Glutamatergic neuron (in vitro differentiated cells): ENCODE measurements at regions not wholly inside any gene's neighbourhood (a gene's known extent, or its start where the extent isn't known, plus 50 kb on each side); places are given as distances from the start of the nearest gene placed in this dataset.

ENCODE experiments used
- DNase-seq: peaks from one replicate; pipeline ENCODE4 v3.0.0; 2022
- H3K27ac Mint-ChIP-seq: one replicate; pipeline ENCODE4 v1.8.0; 2020; ENCODE audit warnings: mild to moderate bottlenecking, mixed read lengths, inconsistent platforms; ENCODE audit not compliant: unreplicated experiment
- H3K27me3 Mint-ChIP-seq: one replicate; pipeline ENCODE4 v1.8.0; 2020; ENCODE audit warnings: mild to moderate bottlenecking, moderate library complexity, mixed read lengths, inconsistent platforms; ENCODE audit not compliant: unreplicated experiment
- H3K36me3 Mint-ChIP-seq: one replicate; pipeline ENCODE4 v1.8.0; 2020; ENCODE audit warnings: mild to moderate bottlenecking, mixed read lengths, inconsistent platforms; ENCODE audit not compliant: unreplicated experiment
- H3K4me1 Mint-ChIP-seq: one replicate; pipeline ENCODE4 v1.8.0; 2020; ENCODE audit warnings: mild to moderate bottlenecking, low read depth, mixed read lengths, inconsistent platforms; ENCODE audit not compliant: unreplicated experiment
- H3K4me3 Mint-ChIP-seq: one replicate; pipeline ENCODE4 v1.8.0; 2020; ENCODE audit warnings: mild to moderate bottlenecking, mixed read lengths, inconsistent platforms; ENCODE audit not compliant: unreplicated experiment
- H3K9me3 Mint-ChIP-seq: one replicate; pipeline ENCODE4 v1.8.0; 2020; ENCODE audit warnings: mild to moderate bottlenecking, moderate library complexity, mixed read lengths, inconsistent platforms; ENCODE audit not compliant: unreplicated experiment
- CTCF ChIP-seq: fragments of 200-600 bp; sonication (generic); IDR thresholded peaks from one replicate; pipeline ENCODE4 v1.5.0; 2021; ENCODE audit not compliant: partially characterized antibody, unreplicated experiment

GRCh38 chr4:174152717-174153466, 130.6 kb downstream of the FBXO8 start:
- H3K9me3 Mint-ChIP-seq: no peaks in the 10 kb centered on the region
- no peaks in the 10 kb centered on the region for H3K36me3 Mint-ChIP-seq
- H3K4me1 Mint-ChIP-seq: no peaks in the 10 kb centered on the region
- H3K27ac Mint-ChIP-seq: no peak overlapping the region
- no peak overlapping the region for H3K4me3 Mint-ChIP-seq
- TF ChIP-seq CTCF: no peak
- no peaks in the 10 kb centered on the region for H3K27me3 Mint-ChIP-seq
- DNase-seq: no peak

- Mint-ChIP-seq H3K4me3 (no peak overlapping the region), H3K27ac (no peak overlapping the region), H3K4me1 (no peaks in the 10 kb centered on the region), H3K27me3 (peaks cover 2% of the 10 kb centered on the region), H3K9me3 (no peaks in the 10 kb centered on the region), H3K36me3 (no peaks in the 10 kb centered on the region)
- TF ChIP-seq CTCF: no peak
- DNase-seq: no peak
These were observed 135.6 kb downstream of the FBXO8 start for GRCh38 chr4:174147863-174148262.

GRCh38 chr4:174144106-174144505, 139.4 kb downstream of the FBXO8 start:
- Mint-ChIP-seq H3K4me3 (no peak overlapping the region), H3K27ac (no peak overlapping the region)
- no peak for TF ChIP-seq CTCF

GRCh38 chr4:174141876-174142275, 141.6 kb downstream of the FBXO8 start:
- no peaks in the 10 kb centered on the region for H3K9me3 Mint-ChIP-seq
- no peaks in the 10 kb centered on the region for H3K4me1 Mint-ChIP-seq
- no peak overlapping the region for H3K4me3 Mint-ChIP-seq
- H3K27ac Mint-ChIP-seq: no peak overlapping the region
- DNase-seq: no peak
- H3K36me3 Mint-ChIP-seq: no peaks in the 10 kb centered on the region
- no peak for TF ChIP-seq CTCF
- peaks cover 2% of the 10 kb centered on the region for H3K27me3 Mint-ChIP-seq

More at GRCh38 chr4:174144106-174144505, 139.4 kb downstream of the FBXO8 start:
- Mint-ChIP-seq H3K4me1 (no peaks in the 10 kb centered on the region), H3K27me3 (peaks cover 2% of the 10 kb centered on the region), H3K36me3 (no peaks in the 10 kb centered on the region), H3K9me3 (no peaks in the 10 kb centered on the region)
- no peak for DNase-seq

GRCh38 chr4:174138616-174139015, 144.9 kb downstream of the FBXO8 start:
- H3K4me3 Mint-ChIP-seq: no peak overlapping the region
- H3K9me3 Mint-ChIP-seq: peaks cover 2% of the 10 kb centered on the region
- no peak for TF ChIP-seq CTCF
- DNase-seq: no peak
- H3K36me3 Mint-ChIP-seq: no peaks in the 10 kb centered on the region
- peaks cover 19% of the 10 kb centered on the region for H3K4me1 Mint-ChIP-seq
- H3K27me3 Mint-ChIP-seq: peaks cover 4% of the 10 kb centered on the region
- H3K27ac Mint-ChIP-seq: no peak overlapping the region
